Neuron (in vitro differentiated cells): ENCODE measurements at regions not wholly inside any gene's neighbourhood (a gene's known extent, or its start where the extent isn't known, plus 50 kb on each side); places are given as distances from the start of the nearest gene placed in this dataset.
"Not testable (repeated sequence)": the region's sequence is repeated elsewhere in the genome, so short reads cannot be mapped to it uniquely, and the experiment has no call there.

Experiments used
- H2AFZ ChIP-seq: one replicate; pipeline ENCODE4 v1.6.1; 2013; ENCODE audit warnings: low read depth, mild to moderate bottlenecking, inconsistent platforms, low read length, moderate library complexity
- H3K27me3 ChIP-seq: one replicate; pipeline ENCODE4 v1.6.1; 2013; ENCODE audit warnings: low read length; ENCODE audit not compliant: insufficient read depth
- H3K36me3 ChIP-seq: one replicate; pipeline ENCODE4 v1.6.1; 2013; ENCODE audit warnings: low read length; ENCODE audit not compliant: insufficient read depth
- H3K4me1 ChIP-seq: one replicate; pipeline ENCODE4 v1.6.1; 2013; ENCODE audit warnings: low read length; ENCODE audit not compliant: insufficient read depth
- H3K4me3 ChIP-seq: 2 replicates; pipeline ENCODE4 v1.5.1; 2013; ENCODE audit warnings: mild to moderate bottlenecking, low read length, moderate library complexity
- H3K9me3 ChIP-seq: one replicate; pipeline ENCODE4 v1.6.1; 2013; ENCODE audit warnings: low read length

DNA sequence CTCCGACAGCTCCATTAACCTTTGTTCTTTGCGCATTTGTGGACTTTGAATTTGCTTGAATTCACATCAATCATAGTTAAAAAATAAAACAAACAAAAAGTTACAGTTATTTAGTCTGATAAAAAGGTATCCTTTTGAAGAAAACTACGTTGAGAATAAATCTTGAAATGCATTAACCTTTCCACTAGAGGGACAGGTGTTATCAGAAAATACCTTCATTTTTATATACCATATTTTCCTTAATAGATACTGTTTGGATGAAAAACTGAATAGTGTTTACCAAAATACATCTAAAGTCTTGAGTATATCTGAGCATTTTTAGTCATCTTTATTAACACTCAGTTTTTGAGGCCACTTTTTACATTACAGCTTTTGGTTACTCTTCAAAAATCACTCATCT, 371.9 kb downstream of the ZWINT start:
- H3K4me3 ChIP-seq: no peak overlapping the region
- H3K9me3 ChIP-seq: no peaks in the 10 kb centered on the region
- H3K4me1 ChIP-seq: no peaks in the 10 kb centered on the region
- no peaks in the 10 kb centered on the region for H3K36me3 ChIP-seq
- no peak overlapping the region for H2AFZ ChIP-seq
- no peaks in the 10 kb centered on the region for H3K27me3 ChIP-seq

DNA sequence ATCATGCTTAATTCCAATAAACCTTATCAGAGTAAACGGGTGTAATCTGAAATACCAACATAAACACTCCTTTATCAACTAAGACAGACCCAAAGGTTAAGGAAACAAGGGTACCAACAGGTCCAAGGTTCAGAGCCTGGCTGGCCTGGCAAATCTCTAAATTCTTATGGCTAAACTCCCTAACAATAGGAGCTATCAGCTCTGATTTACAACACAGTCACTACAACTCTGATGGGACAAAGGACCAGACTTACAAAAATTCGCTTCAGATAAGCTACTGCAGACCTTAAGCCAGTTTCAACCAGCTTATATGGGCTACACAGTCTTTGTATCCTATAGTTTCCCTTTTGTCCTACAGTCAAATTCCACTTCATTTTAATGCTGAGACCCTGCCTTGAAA, 381.9 kb downstream of the ZWINT start:
- Histone ChIP-seq H3K4me1 (peaks cover 7% of the 10 kb centered on the region), H3K36me3 (no peaks in the 10 kb centered on the region), H3K9me3 (no peaks in the 10 kb centered on the region), H3K4me3 (no peak overlapping the region), H3K27me3 (no peaks in the 10 kb centered on the region), H2AFZ (peak overlapping the region; percentile 44)

DNA sequence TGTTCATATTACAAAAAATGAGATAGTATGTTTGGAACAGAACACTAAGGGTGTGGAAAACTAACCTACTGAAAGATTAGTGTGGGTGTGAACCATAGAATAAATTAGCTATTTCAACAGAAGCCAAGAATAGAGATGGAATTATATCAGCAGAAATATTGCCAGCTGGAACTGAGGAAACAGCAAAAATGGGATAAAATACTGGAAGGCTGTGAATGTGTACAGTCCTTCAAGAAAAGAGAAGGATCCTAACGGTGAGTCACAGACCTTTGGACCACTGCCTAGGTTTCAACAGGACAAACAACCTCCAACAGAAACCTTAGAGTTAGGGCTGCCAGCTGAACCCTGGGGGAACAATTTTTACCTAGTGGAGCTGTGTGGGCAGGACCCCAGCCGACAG, 395.0 kb downstream of the ZWINT start:
- H3K27me3 ChIP-seq: no peaks in the 10 kb centered on the region
- H3K36me3 ChIP-seq: no peaks in the 10 kb centered on the region
- H2AFZ ChIP-seq: no peak overlapping the region
- no peaks in the 10 kb centered on the region for H3K4me1 ChIP-seq
- no peak overlapping the region for H3K4me3 ChIP-seq
- H3K9me3 ChIP-seq: no peaks in the 10 kb centered on the region

DNA sequence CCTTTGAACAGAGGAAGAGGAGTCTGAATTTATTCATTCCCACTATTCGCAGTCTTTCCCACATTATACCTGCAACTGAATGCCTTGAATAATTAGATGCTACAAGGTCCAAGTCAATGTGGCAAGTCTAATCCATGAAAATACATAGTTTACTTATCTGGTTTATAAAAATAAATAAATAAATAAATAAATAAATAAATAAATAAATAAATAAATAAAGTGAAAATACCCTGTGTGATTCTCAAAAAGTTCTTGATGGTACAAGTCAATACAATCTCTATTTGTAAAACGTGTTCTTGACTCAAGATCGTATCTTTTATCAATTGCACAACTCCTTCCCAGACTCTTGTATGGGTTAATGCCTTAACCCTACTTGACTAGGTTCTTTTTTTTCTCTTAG, 417.7 kb downstream of the ZWINT start:
- Histone ChIP-seq H3K4me3 (no peak overlapping the region), H3K36me3 (no peaks in the 10 kb centered on the region), H3K9me3 (peaks cover 2% of the 10 kb centered on the region), H2AFZ (no peak overlapping the region), H3K4me1 (peaks cover 13% of the 10 kb centered on the region), H3K27me3 (no peaks in the 10 kb centered on the region)

DNA sequence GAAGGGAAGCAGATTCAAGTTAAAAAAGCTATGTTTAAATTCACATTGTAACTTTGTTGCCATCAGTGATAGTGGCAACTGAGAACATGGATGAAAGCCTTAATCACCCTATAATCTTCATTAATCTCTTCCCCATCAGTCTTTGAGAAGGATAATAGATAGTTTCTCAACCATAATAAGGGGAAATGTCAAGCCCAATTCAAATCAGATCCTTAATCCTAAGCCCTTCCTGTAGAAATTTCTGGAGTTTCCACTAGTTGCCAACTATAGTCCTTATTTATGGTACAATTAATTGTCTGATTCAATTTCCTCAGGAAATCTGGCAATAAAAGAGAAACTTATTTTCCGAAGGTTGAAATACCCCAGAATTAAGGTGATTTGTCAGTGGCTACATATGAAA, 431.8 kb downstream of the ZWINT start:
- no peaks in the 10 kb centered on the region for H3K4me1 ChIP-seq
- no peaks in the 10 kb centered on the region for H3K27me3 ChIP-seq
- no peaks in the 10 kb centered on the region for H3K36me3 ChIP-seq
- H2AFZ ChIP-seq: no peak overlapping the region
- no peaks in the 10 kb centered on the region for H3K9me3 ChIP-seq
- no peak overlapping the region for H3K4me3 ChIP-seq

DNA sequence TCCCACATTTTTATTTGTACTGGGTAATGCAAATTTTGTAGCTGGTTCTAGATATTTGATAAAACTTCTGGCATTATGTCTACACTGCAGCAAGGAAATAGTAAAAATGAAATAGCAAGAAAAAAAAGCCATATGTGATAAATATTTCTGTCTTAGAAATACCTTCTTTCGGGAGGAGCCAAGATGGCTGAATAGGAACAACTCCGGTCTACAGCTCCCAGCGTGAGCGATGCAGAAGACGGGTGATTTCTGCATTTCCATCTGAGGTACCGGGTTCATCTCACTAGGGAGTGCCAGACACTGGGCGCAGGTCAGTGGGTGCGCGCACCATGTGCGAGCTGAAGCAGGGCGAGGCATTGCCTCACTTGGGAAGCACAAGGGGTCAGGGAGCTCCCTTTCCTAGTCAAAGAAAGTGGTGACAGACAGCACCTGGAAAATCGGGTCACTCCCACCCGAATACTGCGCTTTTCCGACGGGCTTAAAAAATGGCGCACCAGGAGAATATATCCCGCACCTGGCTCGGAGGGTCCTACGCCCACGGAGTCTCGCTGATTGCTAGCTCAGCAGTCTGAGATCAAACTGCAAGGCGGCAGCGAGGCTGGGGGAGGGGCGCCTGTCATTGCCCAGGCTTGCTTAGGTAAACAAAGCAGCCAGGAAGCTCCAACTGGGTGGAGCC, 461.4 kb downstream of the ZWINT start:
- not testable (repeated sequence) for H3K9me3 ChIP-seq, H3K36me3 ChIP-seq, H3K4me1 ChIP-seq, H3K27me3 ChIP-seq, H2AFZ ChIP-seq
- peak overlapping the region; percentile 23 for H3K4me3 ChIP-seq

DNA sequence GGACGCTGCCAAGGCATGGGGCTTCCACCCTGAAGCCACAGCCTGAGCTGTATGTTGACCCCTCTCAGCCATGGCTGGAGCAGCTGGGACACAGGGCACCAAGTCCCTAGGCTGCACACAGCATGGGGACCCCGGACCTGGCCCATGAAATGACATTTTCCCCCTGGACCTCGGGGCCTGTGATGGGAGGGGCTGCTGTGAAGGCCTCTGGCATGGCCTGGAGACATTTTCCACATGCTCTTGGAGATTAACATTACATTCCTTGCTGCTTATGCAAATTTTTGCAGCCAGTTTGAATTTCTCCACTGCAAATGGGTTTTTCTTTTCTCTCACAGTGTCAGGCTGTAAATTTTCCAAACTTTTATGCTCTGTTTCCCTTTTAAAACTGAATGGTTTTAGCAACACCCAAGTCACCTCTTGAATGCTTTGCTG, 463.6 kb downstream of the ZWINT start:
- no peaks in the 10 kb centered on the region for H3K36me3 ChIP-seq

DNA sequence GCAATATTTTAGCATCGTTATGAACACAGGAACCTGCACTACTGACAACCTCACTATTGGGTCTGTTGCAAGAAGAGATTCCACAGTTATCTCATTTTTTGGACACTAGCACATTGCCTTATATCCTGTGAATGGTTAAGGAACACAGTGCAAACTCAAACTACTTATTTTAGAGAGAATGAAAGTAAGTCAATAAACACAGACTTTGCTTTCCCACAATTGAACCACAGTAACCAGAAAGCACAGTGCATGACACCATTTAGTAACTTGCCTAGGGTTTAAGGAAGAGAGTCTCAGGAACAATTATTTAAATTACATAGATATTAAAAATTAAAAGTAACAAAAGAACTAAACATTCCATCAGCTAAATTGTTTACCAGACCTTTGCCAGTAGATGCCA, 468.8 kb downstream of the ZWINT start:
- no peaks in the 10 kb centered on the region for H3K36me3 ChIP-seq
- H3K9me3 ChIP-seq: no peaks in the 10 kb centered on the region
- no peak overlapping the region for H3K4me3 ChIP-seq
- H2AFZ ChIP-seq: no peak overlapping the region
- H3K27me3 ChIP-seq: no peaks in the 10 kb centered on the region
- H3K4me1 ChIP-seq: no peaks in the 10 kb centered on the region

More for the DNA sequence above, 463.6 kb downstream of the ZWINT start:
- Histone ChIP-seq H3K4me1 (no peaks in the 10 kb centered on the region), H3K27me3 (no peaks in the 10 kb centered on the region), H3K9me3 (no peaks in the 10 kb centered on the region), H3K4me3 (no peak overlapping the region), H2AFZ (no peak overlapping the region)

DNA sequence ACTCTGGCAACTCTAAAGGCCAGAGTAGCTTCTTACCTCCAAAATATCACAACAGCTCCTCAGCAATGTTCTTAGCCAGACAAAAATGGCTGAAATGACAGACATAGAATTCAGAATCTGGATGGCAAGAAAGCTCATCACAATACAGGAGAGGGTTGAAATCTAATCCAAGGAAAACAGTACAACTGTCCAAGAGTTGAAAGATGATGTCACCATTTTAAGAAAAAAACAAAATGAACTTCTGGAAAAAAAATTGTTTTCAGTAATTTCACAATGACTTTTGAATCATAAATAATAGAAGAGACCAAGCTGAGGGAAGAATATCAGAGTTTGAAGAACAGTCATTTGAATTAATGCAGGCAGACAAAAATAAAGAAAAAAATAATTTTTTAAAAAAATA, 479.5 kb downstream of the ZWINT start:
- Histone ChIP-seq H3K4me1 (no peaks in the 10 kb centered on the region), H3K9me3 (no peaks in the 10 kb centered on the region), H3K27me3 (no peaks in the 10 kb centered on the region), H3K36me3 (no peaks in the 10 kb centered on the region), H2AFZ (no peak overlapping the region), H3K4me3 (no peak overlapping the region)

DNA sequence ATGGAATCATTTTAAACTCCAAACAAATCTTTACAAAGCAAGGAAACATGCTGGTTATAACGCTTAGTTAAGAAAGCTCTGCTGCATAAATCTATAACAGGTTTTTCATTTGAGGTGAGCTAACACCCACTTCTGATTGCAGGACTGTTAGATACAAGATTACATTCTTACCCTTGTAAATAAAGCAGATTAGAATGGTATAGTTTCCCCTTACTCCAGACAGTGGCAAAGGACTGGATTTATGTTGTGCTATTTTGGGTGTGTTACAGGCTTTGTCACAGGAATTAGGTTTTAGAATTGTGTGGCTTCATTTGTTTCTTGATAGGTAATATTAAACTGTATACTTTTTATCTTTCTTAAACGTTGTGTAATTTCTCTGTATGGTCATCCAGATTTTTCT, 487.6 kb downstream of the ZWINT start:
- Histone ChIP-seq H3K27me3 (no peaks in the 10 kb centered on the region), H2AFZ (no peak overlapping the region), H3K36me3 (no peaks in the 10 kb centered on the region), H3K9me3 (no peaks in the 10 kb centered on the region), H3K4me1 (no peaks in the 10 kb centered on the region), H3K4me3 (no peak overlapping the region)

DNA sequence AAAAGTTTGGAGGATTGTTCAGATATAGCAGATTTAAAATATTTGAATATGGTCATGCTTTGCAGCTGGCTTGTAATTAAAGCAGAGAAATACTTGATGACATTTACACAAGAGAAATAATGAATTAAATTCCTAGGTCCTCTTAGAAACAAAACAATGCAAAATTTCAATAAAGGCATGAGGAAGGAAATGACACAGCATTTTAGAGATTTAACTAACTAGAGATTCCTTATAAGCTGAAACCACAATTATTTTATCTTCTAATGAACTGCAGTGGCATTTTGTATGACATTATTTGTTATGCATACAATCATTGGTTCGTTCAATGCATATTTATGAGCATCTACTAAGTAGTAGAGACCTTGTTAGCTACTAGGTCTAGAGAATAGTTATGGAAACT, 490.9 kb downstream of the ZWINT start:
- Histone ChIP-seq H3K36me3 (no peaks in the 10 kb centered on the region), H3K27me3 (no peaks in the 10 kb centered on the region), H3K9me3 (no peaks in the 10 kb centered on the region), H2AFZ (no peak overlapping the region), H3K4me3 (no peak overlapping the region), H3K4me1 (no peaks in the 10 kb centered on the region)

DNA sequence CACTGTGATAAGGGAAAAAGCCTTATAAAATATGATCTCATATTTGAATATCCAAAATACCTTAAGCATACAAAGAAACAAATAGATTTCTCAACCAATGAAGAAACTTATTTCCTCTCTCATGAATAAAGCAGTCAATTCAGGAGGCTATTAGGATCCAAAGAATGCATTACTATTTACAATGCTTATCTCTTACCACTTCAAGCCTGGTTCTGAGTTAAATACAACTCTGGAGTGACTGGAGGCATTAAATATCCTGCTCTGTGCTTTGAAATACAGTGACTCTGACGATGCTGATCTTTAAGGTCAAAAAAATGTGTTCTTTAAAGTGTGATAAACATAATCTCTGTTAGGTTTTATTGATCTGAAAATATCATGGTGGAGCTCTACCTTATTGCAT, 493.2 kb downstream of the ZWINT start:
- H3K36me3 ChIP-seq: no peaks in the 10 kb centered on the region
- no peak overlapping the region for H3K4me3 ChIP-seq
- no peaks in the 10 kb centered on the region for H3K4me1 ChIP-seq
- no peaks in the 10 kb centered on the region for H3K9me3 ChIP-seq
- H2AFZ ChIP-seq: no peak overlapping the region
- no peaks in the 10 kb centered on the region for H3K27me3 ChIP-seq

DNA sequence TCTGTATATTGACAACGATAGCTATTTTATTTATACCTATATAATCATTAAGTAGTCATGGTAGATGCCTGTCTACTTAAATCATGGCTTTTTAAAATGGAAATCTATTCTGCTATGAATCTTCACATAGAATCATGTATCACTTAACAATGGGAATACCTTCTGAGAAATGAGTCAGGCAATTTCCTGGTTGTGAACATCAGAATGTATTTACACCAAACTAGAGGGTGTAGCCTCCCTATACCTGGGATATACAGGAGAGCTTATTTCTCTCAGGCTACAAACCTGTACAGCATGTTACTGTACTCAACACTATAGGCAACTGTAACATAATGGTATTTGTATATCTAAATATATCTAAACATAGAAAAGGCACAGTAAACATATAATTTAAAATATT, 502.3 kb downstream of the ZWINT start:
- no peaks in the 10 kb centered on the region for H3K36me3 ChIP-seq
- H3K4me1 ChIP-seq: no peaks in the 10 kb centered on the region
- no peak overlapping the region for H2AFZ ChIP-seq
- H3K4me3 ChIP-seq: no peak overlapping the region
- H3K27me3 ChIP-seq: no peaks in the 10 kb centered on the region
- H3K9me3 ChIP-seq: peaks cover 5% of the 10 kb centered on the region

DNA sequence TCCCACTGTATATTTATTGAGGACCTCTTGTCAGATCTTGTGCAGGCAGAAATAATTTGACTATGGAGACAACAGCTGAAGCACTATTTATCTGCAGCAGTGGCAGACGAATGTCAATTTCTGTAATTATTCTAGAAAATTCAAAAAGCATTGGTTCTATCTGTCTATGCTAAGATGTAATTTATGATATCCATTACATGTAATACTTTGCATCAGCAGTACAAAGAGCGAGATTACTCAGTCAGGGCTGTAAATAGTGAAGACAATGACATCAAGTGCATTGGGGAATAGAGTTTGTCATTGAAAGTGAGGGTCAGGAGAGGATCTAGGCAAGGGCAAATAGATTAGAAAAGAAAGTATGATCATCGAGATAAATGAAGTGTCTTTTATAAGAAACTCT, 508.2 kb downstream of the ZWINT start:
- no peaks in the 10 kb centered on the region for H3K36me3 ChIP-seq
- no peak overlapping the region for H3K4me3 ChIP-seq
- no peaks in the 10 kb centered on the region for H3K27me3 ChIP-seq
- H2AFZ ChIP-seq: no peak overlapping the region
- no peaks in the 10 kb centered on the region for H3K9me3 ChIP-seq
- H3K4me1 ChIP-seq: no peaks in the 10 kb centered on the region
